Thoracic aorta (tissue), 2 donors: ENCODE measurements at regions not wholly inside any gene's neighbourhood (a gene's known extent, or its start where the extent isn't known, plus 50 kb on each side); places are given as distances from the start of the nearest gene placed in this dataset.
"Not testable (repeated sequence)": the region's sequence is repeated elsewhere in the genome, so short reads cannot be mapped to it uniquely, and the experiment has no call there.

Experiments used
- ATAC-seq: fragments of 150-250 bp; one replicate; pipeline ENCODE4 v1.8.0; 2017; ENCODE audit warnings: low read depth; ENCODE audit not compliant: insufficient number of reproducible peaks, low FRiP score
- DNase-seq: peaks from one replicate; pipeline ENCODE4 v3.0.0-alpha.2; 2020; ENCODE audit warnings: low spot score
- H3K27ac ChIP-seq, 2 donors: fragments of 200-600 bp; sonication (generic); 1 replicate in 1 of 2; 2 replicates in 1 of 2; pipeline ENCODE4 v1.5.1; 2016; ENCODE audit warnings: mild to moderate bottlenecking in 2 of 2, moderate library complexity in 2 of 2
- H3K27me3 ChIP-seq: fragments of 200-600 bp; sonication (generic); replicated peaks from 2 replicates; pipeline ENCODE4 v1.6.0; 2016; ENCODE audit warnings: mild to moderate bottlenecking; ENCODE audit not compliant: insufficient read depth
- H3K36me3 ChIP-seq: fragments of 200-600 bp; sonication (generic); one replicate; pipeline ENCODE4 v1.5.1; 2016
- H3K4me1 ChIP-seq, 2 donors: fragments of 200-600 bp; sonication (generic); 1 replicate in 1 of 2; 2 replicates in 1 of 2; pipeline versions ENCODE4 v1.5.1 to v1.6.0; 2016; ENCODE audit warnings: low read depth in 2 of 2, mild to moderate bottlenecking in 1 of 2; ENCODE audit not compliant: control insufficient read depth in 1 of 2
- H3K4me3 ChIP-seq: fragments of 200-600 bp; sonication (generic); 2 replicates; pipeline ENCODE4 v1.5.1; 2016; ENCODE audit warnings: mild to moderate bottlenecking
- H3K9me3 ChIP-seq: fragments of 200-600 bp; sonication (generic); 2 replicates; pipeline ENCODE4 v1.5.1; 2016
- CTCF ChIP-seq: fragments of 200-600 bp; sonication (generic); IDR thresholded peaks from one replicate; pipeline ENCODE4 v1.5.1; 2019; ENCODE audit warnings: antibody characterized with exemption

GRCh38 chr2:76174505-76174904 lies 463.8 kb upstream of the GCFC2 start:
- no peaks in the 10 kb centered on the region for H3K36me3 ChIP-seq
- no peaks in the 10 kb centered on the region for H3K4me1 ChIP-seq
- H3K27ac ChIP-seq = no peak overlapping the region
- no peaks in the 10 kb centered on the region for H3K9me3 ChIP-seq
- DNase-seq = no peak
- H3K4me3 ChIP-seq = no peak overlapping the region
- H3K27me3 ChIP-seq = no peaks in the 10 kb centered on the region
- no peak for ATAC-seq
- TF ChIP-seq CTCF = no peak

GRCh38 chr2:76173206-76173605 lies 462.5 kb upstream of the GCFC2 start:
- not testable (repeated sequence) for H3K36me3 ChIP-seq, H3K4me1 ChIP-seq, H3K27ac ChIP-seq, H3K4me3 ChIP-seq, DNase-seq, ATAC-seq, H3K9me3 ChIP-seq, H3K27me3 ChIP-seq

- ATAC-seq, DNase-seq, H3K9me3 ChIP-seq, H3K4me1 ChIP-seq, H3K27me3 ChIP-seq, H3K27ac ChIP-seq, H3K36me3 ChIP-seq, H3K4me3 ChIP-seq: not testable (repeated sequence)
Observed at GRCh38 chr2:76172154-76172595, 461.5 kb upstream of the GCFC2 start.

GRCh38 chr2:76170856-76171255 lies 460.1 kb upstream of the GCFC2 start:
- H3K27ac ChIP-seq = no peak overlapping the region
- no peaks in the 10 kb centered on the region for H3K4me1 ChIP-seq
- no peak for DNase-seq
- TF ChIP-seq CTCF = no peak
- no peaks in the 10 kb centered on the region for H3K36me3 ChIP-seq
- H3K4me3 ChIP-seq = no peak overlapping the region
- H3K27me3 ChIP-seq = no peaks in the 10 kb centered on the region
- no peak for ATAC-seq
- no peaks in the 10 kb centered on the region for H3K9me3 ChIP-seq

- no peak for ATAC-seq
- H3K27me3 ChIP-seq = no peaks in the 10 kb centered on the region
- no peaks in the 10 kb centered on the region for H3K9me3 ChIP-seq
Observed at GRCh38 chr2:76170009-76170384, 459.3 kb upstream of the GCFC2 start.

GRCh38 chr2:76169276-76170008 lies 458.7 kb upstream of the GCFC2 start:
- ATAC-seq = no peak
- no peak overlapping the region for H3K27ac ChIP-seq
- no peak for TF ChIP-seq CTCF
- no peaks in the 10 kb centered on the region for H3K4me1 ChIP-seq
- H3K9me3 ChIP-seq = no peaks in the 10 kb centered on the region
- no peaks in the 10 kb centered on the region for H3K27me3 ChIP-seq
- H3K36me3 ChIP-seq = no peaks in the 10 kb centered on the region
- no peak overlapping the region for H3K4me3 ChIP-seq
- DNase-seq = no peak

More at GRCh38 chr2:76170009-76170384, 459.3 kb upstream of the GCFC2 start:
- no peak for TF ChIP-seq CTCF
- Histone ChIP-seq H3K4me1 (no peaks in the 10 kb centered on the region), H3K4me3 (no peak overlapping the region), H3K27ac (no peak overlapping the region), H3K36me3 (no peaks in the 10 kb centered on the region)
- no peak for DNase-seq
